Endothelial cell of umbilical vein (primary cell): ENCODE measurements at regions not wholly inside any gene's neighbourhood (a gene's known extent, or its start where the extent isn't known, plus 50 kb on each side); places are given as distances from the start of the nearest gene placed in this dataset.

Source experiments
- BruUV-seq: library from RNA; stranded (reverse); fragments of 400-500 nt; replicated peaks from 2 replicates; lab custom pipeline; 2021; lab: Mats Ljungman, UMichigan
- CTCF ChIA-PET: fragments of 300-600, 350-600 bp; sonication (Branson Sonifier 250); formaldehyde crosslinking; loops from one replicate; lab custom pipeline; 2021; ENCODE audit warnings: antibody characterized with exemption, inconsistent platforms; lab: Charles Lee
- POLR2A ChIA-PET: fragments of 300-600, 350-600 bp; sonication (Branson Sonifier 250); formaldehyde crosslinking; loops from one replicate; lab custom pipeline; 2021; ENCODE audit warnings: antibody characterized with exemption, inconsistent platforms; lab: Charles Lee
- DNase-seq: peaks from one replicate; pipeline ENCODE4 v3.0.0-alpha.2; 2011; ENCODE audit warnings: low read depth, low spot score
- FAIRE-seq: peaks from 2 replicates; lab custom pipeline; 2011; peaks lifted over from hg19 to GRCh38; lab: Jason Lieb, UNC
- H2AFZ ChIP-seq: 2 replicates; pipeline ENCODE4 v1.6.0; 2012; ENCODE audit warnings: low read depth, low read length, control low read depth, inconsistent platforms
- H3K27ac ChIP-seq: 2 replicates; pipeline ENCODE4 v1.5.1; 2011; ENCODE audit warnings: low read depth, mild to moderate bottlenecking, control low read depth, low read length, moderate library complexity; ENCODE audit not compliant: insufficient read depth
- H3K27me3 ChIP-seq, 2 experiments: 2 replicates each; pipeline versions ENCODE4 v1.6.0 to v1.6.1; 2011; ENCODE audit warnings: low read length in 2 of 2, mixed read lengths in 1 of 2; ENCODE audit not compliant: control insufficient read depth in 2 of 2, insufficient read depth in 2 of 2
- H3K36me3 ChIP-seq, 2 experiments: 2 replicates in 1 of 2; 3 replicates in 1 of 2; pipeline ENCODE4 v1.5.1; 2011; ENCODE audit warnings: low read length in 2 of 2, mild to moderate bottlenecking in 1 of 2, moderate library complexity in 1 of 2; ENCODE audit not compliant: control insufficient read depth in 2 of 2, insufficient read depth in 2 of 2; ENCODE audit errors: extremely low read depth in 1 of 2
- H3K4me1 ChIP-seq: 3 replicates; pipeline ENCODE4 v1.5.1; 2011; ENCODE audit warnings: mild to moderate bottlenecking, low read length; ENCODE audit not compliant: control insufficient read depth, insufficient read depth; ENCODE audit errors: extremely low read depth
- H3K4me2 ChIP-seq: 2 replicates; pipeline ENCODE4 v1.6.1; 2011; ENCODE audit warnings: low read length, control low read depth, mixed read lengths; ENCODE audit not compliant: insufficient read depth
- H3K4me3 ChIP-seq, 3 experiments: fragments of 200-600 bp in 1 of 3; sonication (generic), shearing (Covaris generic) in 1 of 3; replicated peaks in 1 of 3; 2 replicates each; pipeline ENCODE4 v1.5.1; 2011 to 2016; ENCODE audit warnings: control low read depth in 3 of 3, low read length in 3 of 3, mild to moderate bottlenecking in 2 of 3, inconsistent platforms in 1 of 3, low read depth in 1 of 3, moderate library complexity in 1 of 3; ENCODE audit not compliant: insufficient read depth in 1 of 3
- H3K79me2 ChIP-seq: 2 replicates; pipeline ENCODE4 v1.6.0; 2012; ENCODE audit warnings: low read length, inconsistent platforms; ENCODE audit not compliant: control insufficient read depth, insufficient read depth
- H3K9ac ChIP-seq: replicated peaks from 2 replicates; pipeline ENCODE3; 2011; ENCODE audit warnings: low read length, control low read depth; ENCODE audit not compliant: insufficient read depth; ENCODE audit errors: extremely low read depth
- H3K9me1 ChIP-seq: replicated peaks from 3 replicates; pipeline ENCODE4 v1.6.0; 2011; ENCODE audit warnings: mild to moderate bottlenecking, low read length; ENCODE audit not compliant: control insufficient read depth, insufficient read depth; ENCODE audit errors: extremely low read depth
- H3K9me3 ChIP-seq: replicated peaks from 2 replicates; pipeline ENCODE4 v1.5.1; 2012; ENCODE audit warnings: low read length, inconsistent platforms; ENCODE audit not compliant: control insufficient read depth, insufficient read depth
- H4K20me1 ChIP-seq: replicated peaks from 2 replicates; pipeline ENCODE3; 2011; ENCODE audit warnings: mild to moderate bottlenecking, low read length; ENCODE audit not compliant: control insufficient read depth, insufficient read depth; ENCODE audit errors: extremely low read depth
- CTCF ChIP-seq, 2 donors: IDR thresholded peaks; 1 replicate in 1 of 2; 2 replicates in 1 of 2; pipeline ENCODE4 v1.5.1; 2011; ENCODE audit warnings: low read length in 2 of 2, mild to moderate bottlenecking in 2 of 2, moderate library complexity in 2 of 2, control low read depth in 1 of 2, inconsistent platforms in 1 of 2, low read depth in 1 of 2; ENCODE audit not compliant: insufficient read depth in 1 of 2; ENCODE audit errors: extremely low read depth in 1 of 2
- EZH2 ChIP-seq: IDR thresholded peaks from 2 replicates; pipeline ENCODE4 v1.6.1; 2012; ENCODE audit warnings: borderline replicate concordance, low read depth, mild to moderate bottlenecking, moderate library complexity, low read length, inconsistent platforms; ENCODE audit not compliant: severe bottlenecking
- FOS ChIP-seq: IDR thresholded peaks from 2 replicates; pipeline ENCODE4 v1.6.1; 2011; ENCODE audit warnings: mild to moderate bottlenecking, low read length, moderate library complexity, borderline replicate concordance; ENCODE audit not compliant: insufficient read depth
- GATA2 ChIP-seq: IDR thresholded peaks from 2 replicates; pipeline ENCODE4 v1.7.0; 2011; ENCODE audit warnings: low read depth, mild to moderate bottlenecking, moderate library complexity, mixed read lengths, low read length; ENCODE audit not compliant: insufficient read length, insufficient read depth
- JUN ChIP-seq: IDR thresholded peaks from 2 replicates; pipeline ENCODE4 v1.6.1; 2011; ENCODE audit warnings: borderline replicate concordance, low read depth; ENCODE audit not compliant: insufficient read length, insufficient read depth
- MAX ChIP-seq: IDR thresholded peaks from 2 replicates; pipeline ENCODE4 v1.6.1; 2011; ENCODE audit not compliant: insufficient read depth, insufficient read length
- MYC ChIP-seq: IDR thresholded peaks from one replicate; pipeline ENCODE4 v1.6.1; 2011; ENCODE audit warnings: mild to moderate bottlenecking, low read depth, low read length
- POLR2A ChIP-seq: IDR thresholded peaks from 2 replicates; pipeline ENCODE4 v1.6.1; 2012; ENCODE audit warnings: low read depth, mild to moderate bottlenecking, control low read depth, low read length
- POLR2AphosphoS5 ChIP-seq: IDR thresholded peaks from 2 replicates; pipeline ENCODE4 v1.6.1; 2012; ENCODE audit warnings: low read depth, mild to moderate bottlenecking, control low read depth, low read length, moderate library complexity; ENCODE audit not compliant: insufficient read depth
- dilution Hi-C: fragments of 300-500 bp; cut with MboI; formaldehyde crosslinking; loops from one replicate; pipeline ENCODE4 v1.15.0; 2019; ENCODE audit warnings: low sequenced_read_pairs; ENCODE audit not compliant: extremely low pct_ligation_motif_present
- intact Hi-C: fragments of 100-400 bp; cut with micrococcal nuclease; formaldehyde crosslinking; loops from one replicate; pipeline ENCODE4 v1.10.0; 2022

GRCh38 chr12:83470749-83471148, 784.0 kb downstream of the TMTC2 start:
- no TSS peak for BruUV-seq
- Histone ChIP-seq H3K4me2 (no peak overlapping the region), H3K36me3 (no peaks in the 10 kb centered on the region), H3K4me1 (no peaks in the 10 kb centered on the region), H4K20me1 (no peaks in the 10 kb centered on the region), H3K27me3 (no peaks in the 10 kb centered on the region), H3K9me1 (no peaks in the 10 kb centered on the region), H3K4me3 (no peak overlapping the region), H3K9ac (no peak overlapping the region), H2AFZ (no peak overlapping the region), H3K79me2 (no peaks in the 10 kb centered on the region), H3K9me3 (no peaks in the 10 kb centered on the region), H3K27ac (no peak overlapping the region)
- no peak for FAIRE-seq
- intact Hi-C loops = no loop called here
- ChIA-PET POLR2A (no interaction called here), CTCF (no interaction called here)
- TF ChIP-seq JUN (no peak), POLR2AphosphoS5 (no peak), POLR2A (no peak), MYC (no peak), EZH2 (no peak), MAX (no peak), GATA2 (no peak), CTCF (IDR thresholded peaks at IDR 0.05; ENCODE audit: extremely low read depth in 1 of 2, insufficient read depth in 1 of 2, low read depth in 1 of 2, low read length in 2 of 2) (no peak), FOS (no peak)
- no peak for DNase-seq
- dilution Hi-C loops = no loop called here
